ENCODE measurements at regions not wholly inside any gene's neighbourhood (a gene's known extent, or its start where the extent isn't known, plus 50 kb on each side); places are given as distances from the start of the nearest gene placed in this dataset.
"Not testable (repeated sequence)": the region's sequence is repeated elsewhere in the genome, so short reads cannot be mapped to it uniquely, and the experiment has no call there.

DNA sequence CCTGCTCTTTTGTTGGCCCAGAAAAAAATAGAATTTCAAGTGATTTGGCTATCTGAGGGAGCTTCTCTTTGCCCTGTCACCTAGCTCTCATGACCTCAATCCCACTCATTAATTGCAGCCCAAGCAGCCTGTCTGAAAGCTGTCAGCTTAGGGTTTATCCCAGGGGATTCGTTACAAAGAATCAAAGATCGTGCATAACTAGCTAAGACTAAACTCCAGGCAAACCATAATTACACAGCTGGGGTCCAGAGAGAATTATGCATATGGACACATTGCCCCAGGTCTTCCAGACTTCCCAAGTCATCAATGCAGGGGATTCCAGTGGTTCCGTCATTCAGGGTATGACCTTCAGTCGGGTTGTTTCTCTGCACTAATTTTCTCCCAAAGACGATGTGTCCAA, 91.6 kb upstream of the CBLB start:
- no peak for ATAC-seq
- Mint-ChIP-seq H3K4me3 (no peak overlapping the region), H3K4me1 (no peaks in the 10 kb centered on the region), H3K27ac (no peak overlapping the region), H3K27me3 (no peaks in the 10 kb centered on the region), H3K9me3 (no peaks in the 10 kb centered on the region), H3K36me3 (no peaks in the 10 kb centered on the region)

- H3K4me3 Mint-ChIP-seq = no peak overlapping the region
Observed at GRCh38 chr3:105963161-105963560, 94.3 kb upstream of the CBLB start.

GRCh38 chr3:105965384-105965783, 96.6 kb upstream of the CBLB start:
- no peaks in the 10 kb centered on the region for H3K9me3 Mint-ChIP-seq
- ATAC-seq = no peak
- no peaks in the 10 kb centered on the region for H3K4me1 Mint-ChIP-seq
- no peaks in the 10 kb centered on the region for H3K27me3 Mint-ChIP-seq
- no peak overlapping the region for H3K27ac Mint-ChIP-seq
- H3K4me3 Mint-ChIP-seq = no peak overlapping the region
- H3K36me3 Mint-ChIP-seq = no peaks in the 10 kb centered on the region

More at GRCh38 chr3:105963161-105963560, 94.3 kb upstream of the CBLB start:
- H3K4me1 Mint-ChIP-seq = no peaks in the 10 kb centered on the region
- H3K36me3 Mint-ChIP-seq = no peaks in the 10 kb centered on the region
- no peaks in the 10 kb centered on the region for H3K27me3 Mint-ChIP-seq
- no peak for ATAC-seq
- no peaks in the 10 kb centered on the region for H3K9me3 Mint-ChIP-seq
- H3K27ac Mint-ChIP-seq = no peak overlapping the region

- peaks cover 12% of the 10 kb centered on the region for H3K9me3 Mint-ChIP-seq
- H3K4me3 Mint-ChIP-seq = no peak overlapping the region
- H3K27me3 Mint-ChIP-seq = no peaks in the 10 kb centered on the region
- peaks cover 7% of the 10 kb centered on the region for H3K36me3 Mint-ChIP-seq
- no peaks in the 10 kb centered on the region for H3K4me1 Mint-ChIP-seq
- no peak overlapping the region for H3K27ac Mint-ChIP-seq
- no peak for ATAC-seq
Observed at GRCh38 chr3:105967117-105967516, 98.3 kb upstream of the CBLB start.

GRCh38 chr3:105970283-105970682, 101.5 kb upstream of the CBLB start:
- peaks cover 9% of the 10 kb centered on the region for H3K36me3 Mint-ChIP-seq
- no peak overlapping the region for H3K4me3 Mint-ChIP-seq
- ATAC-seq = no peak
- H3K4me1 Mint-ChIP-seq = no peaks in the 10 kb centered on the region
- no peak overlapping the region for H3K27ac Mint-ChIP-seq
- no peaks in the 10 kb centered on the region for H3K27me3 Mint-ChIP-seq
- H3K9me3 Mint-ChIP-seq = peaks cover 15% of the 10 kb centered on the region

GRCh38 chr3:105972069-105972468, 103.3 kb upstream of the CBLB start:
- Mint-ChIP-seq H3K4me1 (no peaks in the 10 kb centered on the region), H3K27ac (no peak overlapping the region), H3K9me3 (peaks cover 15% of the 10 kb centered on the region), H3K4me3 (no peak overlapping the region), H3K27me3 (no peaks in the 10 kb centered on the region), H3K36me3 (peaks cover 9% of the 10 kb centered on the region)
- ATAC-seq = no peak

DNA sequence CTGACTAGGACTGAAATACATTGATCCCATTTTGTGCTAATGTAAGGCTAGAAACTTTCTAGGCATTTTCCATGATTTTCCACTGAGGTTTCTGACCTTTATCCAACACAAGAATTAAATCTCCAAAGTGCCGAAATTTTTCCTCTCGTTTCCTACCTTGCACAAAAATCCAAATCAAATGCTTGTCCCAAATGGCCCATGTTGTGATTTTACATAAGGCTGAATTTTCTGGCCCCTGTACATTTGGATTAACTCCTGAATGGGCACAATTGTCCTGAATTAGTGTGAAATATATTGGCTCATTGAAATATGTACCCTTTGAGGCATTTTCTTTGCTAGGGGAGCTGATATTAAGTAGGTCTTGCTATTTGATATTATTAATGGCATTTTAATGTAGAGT, 105.6 kb upstream of the CBLB start:
- H3K27ac Mint-ChIP-seq = no peak overlapping the region

GRCh38 chr3:105976196-105976595, 107.4 kb upstream of the CBLB start:
- no peak overlapping the region for H3K4me3 Mint-ChIP-seq
- no peak for ATAC-seq
- H3K27ac Mint-ChIP-seq = no peak overlapping the region
- peaks cover 11% of the 10 kb centered on the region for H3K9me3 Mint-ChIP-seq
- H3K36me3 Mint-ChIP-seq = peaks cover 9% of the 10 kb centered on the region
- no peaks in the 10 kb centered on the region for H3K4me1 Mint-ChIP-seq
- H3K27me3 Mint-ChIP-seq = no peaks in the 10 kb centered on the region

More for the DNA sequence above, 105.6 kb upstream of the CBLB start:
- no peaks in the 10 kb centered on the region for H3K4me1 Mint-ChIP-seq
- no peak for ATAC-seq
- peaks cover 9% of the 10 kb centered on the region for H3K36me3 Mint-ChIP-seq
- peaks cover 15% of the 10 kb centered on the region for H3K9me3 Mint-ChIP-seq
- no peak overlapping the region for H3K4me3 Mint-ChIP-seq
- no peaks in the 10 kb centered on the region for H3K27me3 Mint-ChIP-seq

DNA sequence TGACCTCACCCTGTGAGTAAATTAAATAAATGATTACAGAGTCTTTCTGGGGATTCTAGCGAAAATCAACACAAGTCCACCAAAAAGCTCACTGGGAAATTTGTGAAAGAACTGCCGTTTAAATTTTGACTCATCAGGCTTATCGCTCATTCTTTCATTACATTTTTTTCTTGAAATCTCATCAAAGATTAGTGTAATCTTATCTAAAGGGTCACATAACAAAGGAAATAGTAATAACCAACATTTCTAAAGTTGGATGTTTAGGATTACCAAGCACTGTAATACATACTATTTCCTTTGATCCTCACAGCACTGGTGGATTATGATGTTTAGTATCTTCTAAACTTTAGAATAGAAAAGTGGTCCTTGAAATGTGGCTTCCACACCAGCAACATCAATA, 111.1 kb upstream of the CBLB start:
- H3K4me3 Mint-ChIP-seq = no peak overlapping the region
- H3K36me3 Mint-ChIP-seq = no peaks in the 10 kb centered on the region
- H3K4me1 Mint-ChIP-seq = no peaks in the 10 kb centered on the region
- H3K27ac Mint-ChIP-seq = no peak overlapping the region
- peaks cover 6% of the 10 kb centered on the region for H3K9me3 Mint-ChIP-seq
- no peaks in the 10 kb centered on the region for H3K27me3 Mint-ChIP-seq
- ATAC-seq = no peak

DNA sequence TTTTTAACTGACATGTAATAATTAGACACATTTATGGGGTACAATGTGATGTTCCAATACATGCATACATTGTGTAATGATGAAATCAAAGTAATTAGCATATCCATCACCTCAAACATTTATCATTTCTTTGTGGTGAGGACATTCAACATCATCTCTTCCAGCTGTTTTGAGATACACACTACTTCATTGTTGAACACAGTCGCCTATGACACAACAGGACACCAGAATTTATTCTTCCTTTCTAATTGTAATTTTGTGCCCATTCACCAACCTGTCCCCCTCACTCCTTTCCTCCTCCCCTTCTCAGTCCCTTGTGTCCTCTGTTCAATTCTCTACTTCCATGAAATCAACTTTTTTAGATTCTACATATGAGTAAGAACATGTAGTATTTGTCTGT, 113.4 kb upstream of the CBLB start:
- H3K4me3 Mint-ChIP-seq = no peak overlapping the region
- no peak for ATAC-seq

DNA sequence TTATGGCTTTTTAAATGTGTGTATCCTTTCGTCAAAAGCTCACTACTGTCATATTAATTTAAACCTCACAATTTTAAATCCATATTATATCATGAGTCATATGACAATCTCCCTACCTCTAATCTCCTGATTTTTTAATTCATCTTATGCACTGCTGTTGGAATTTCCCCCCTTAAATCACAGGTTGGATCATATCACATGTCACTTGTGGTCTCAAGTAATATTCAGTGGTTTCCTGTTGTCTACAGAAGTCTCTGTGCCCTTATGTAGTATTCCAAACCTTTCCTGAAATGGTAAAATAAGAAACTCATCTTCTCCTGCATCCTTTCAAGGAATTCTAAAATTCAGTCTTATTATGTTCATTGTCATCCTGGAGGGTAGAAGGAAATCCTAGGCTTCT, 116.0 kb upstream of the CBLB start:
- Mint-ChIP-seq H3K4me3 (no peak overlapping the region), H3K36me3 (no peaks in the 10 kb centered on the region), H3K4me1 (peaks cover 19% of the 10 kb centered on the region), H3K27ac (no peak overlapping the region), H3K9me3 (peaks cover 9% of the 10 kb centered on the region), H3K27me3 (no peaks in the 10 kb centered on the region)
- no peak for ATAC-seq

More for the DNA sequence above, 113.4 kb upstream of the CBLB start:
- H3K36me3 Mint-ChIP-seq = no peaks in the 10 kb centered on the region
- H3K27me3 Mint-ChIP-seq = no peaks in the 10 kb centered on the region
- peaks cover 6% of the 10 kb centered on the region for H3K9me3 Mint-ChIP-seq
- H3K27ac Mint-ChIP-seq = no peak overlapping the region
- H3K4me1 Mint-ChIP-seq = no peaks in the 10 kb centered on the region

DNA sequence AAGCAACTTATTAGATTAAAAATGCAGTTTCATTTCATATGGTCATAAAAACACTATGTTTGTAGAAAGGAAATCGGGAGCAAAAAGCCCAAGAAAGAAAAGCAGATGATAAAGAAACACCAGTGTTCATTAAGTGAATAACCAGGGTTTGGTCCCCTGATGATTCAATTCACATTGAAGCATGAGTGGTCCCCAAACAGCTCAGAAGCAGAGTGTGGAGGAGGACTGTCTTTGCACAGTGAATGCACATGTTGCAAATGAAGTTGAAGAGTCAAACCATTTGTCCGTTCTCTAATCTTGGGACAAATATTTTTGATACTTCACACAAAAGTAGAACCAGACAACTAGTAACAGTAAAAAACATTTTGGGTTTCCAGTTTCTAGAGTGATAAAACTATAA, 117.5 kb upstream of the CBLB start:
- not testable (repeated sequence) for ATAC-seq, H3K27ac Mint-ChIP-seq, H3K4me3 Mint-ChIP-seq, H3K27me3 Mint-ChIP-seq, H3K36me3 Mint-ChIP-seq
- peaks cover 15% of the 10 kb centered on the region for H3K9me3 Mint-ChIP-seq
- peaks cover 19% of the 10 kb centered on the region for H3K4me1 Mint-ChIP-seq

DNA sequence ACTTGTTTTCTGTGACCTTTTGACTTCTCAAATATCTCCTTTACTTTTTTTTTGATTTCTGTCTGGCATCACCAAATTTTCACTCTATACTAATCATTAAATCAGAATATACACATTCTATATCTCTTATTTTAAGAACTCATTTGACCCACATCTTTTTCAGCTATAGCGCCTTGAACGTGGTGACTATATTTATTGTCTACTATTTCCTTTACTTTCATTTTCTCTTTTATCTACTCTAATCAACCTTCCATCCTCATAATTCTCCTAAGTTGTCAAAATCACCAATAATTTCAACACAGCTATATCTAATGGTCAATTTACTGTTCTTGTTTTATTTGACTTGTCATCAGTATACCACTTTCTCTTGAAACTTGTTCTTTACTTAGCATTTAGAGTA, 119.0 kb upstream of the CBLB start:
- Mint-ChIP-seq H3K36me3 (peaks cover 4% of the 10 kb centered on the region), H3K4me1 (peaks cover 19% of the 10 kb centered on the region), H3K9me3 (peaks cover 17% of the 10 kb centered on the region), H3K27ac (no peak overlapping the region), H3K4me3 (peak overlapping the region; percentile 42), H3K27me3 (no peaks in the 10 kb centered on the region)
- no peak for ATAC-seq

DNA sequence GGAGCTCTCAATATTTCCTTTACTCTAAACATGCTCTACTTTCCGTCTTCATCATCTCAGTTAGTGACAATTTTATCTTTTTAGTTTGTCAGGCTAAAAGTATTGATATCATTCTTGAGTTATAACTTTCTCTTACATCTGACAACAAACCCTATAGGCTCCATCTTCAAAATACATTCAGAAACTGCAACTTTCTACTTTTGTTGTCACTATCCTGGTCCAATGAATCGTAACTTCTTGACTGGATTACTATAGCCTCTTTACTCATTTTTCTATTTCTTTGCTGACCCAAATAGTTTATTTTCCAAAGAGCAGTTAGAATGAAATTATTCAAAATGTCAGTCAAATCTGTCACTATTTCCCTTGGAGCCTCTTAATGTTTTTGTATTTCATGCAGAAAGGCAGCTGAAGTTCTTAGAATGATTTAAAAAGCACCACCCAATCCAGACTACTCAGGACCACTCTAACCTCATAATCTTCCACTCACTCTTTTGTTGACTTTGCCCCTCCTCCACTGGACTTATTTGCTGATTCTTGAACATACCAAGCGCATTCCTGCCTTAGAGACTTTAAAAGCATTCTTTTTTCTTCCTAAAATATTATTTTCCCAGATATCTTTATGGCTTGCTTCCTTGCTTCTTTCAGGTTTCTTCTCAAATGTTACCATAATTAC, 119.9 kb upstream of the CBLB start:
- Mint-ChIP-seq H3K9me3 (peaks cover 17% of the 10 kb centered on the region), H3K36me3 (peaks cover 4% of the 10 kb centered on the region), H3K4me1 (peaks cover 19% of the 10 kb centered on the region), H3K27ac (no peak overlapping the region), H3K4me3 (peak overlapping the region; percentile 16), H3K27me3 (no peaks in the 10 kb centered on the region)
- ATAC-seq = no peak

DNA sequence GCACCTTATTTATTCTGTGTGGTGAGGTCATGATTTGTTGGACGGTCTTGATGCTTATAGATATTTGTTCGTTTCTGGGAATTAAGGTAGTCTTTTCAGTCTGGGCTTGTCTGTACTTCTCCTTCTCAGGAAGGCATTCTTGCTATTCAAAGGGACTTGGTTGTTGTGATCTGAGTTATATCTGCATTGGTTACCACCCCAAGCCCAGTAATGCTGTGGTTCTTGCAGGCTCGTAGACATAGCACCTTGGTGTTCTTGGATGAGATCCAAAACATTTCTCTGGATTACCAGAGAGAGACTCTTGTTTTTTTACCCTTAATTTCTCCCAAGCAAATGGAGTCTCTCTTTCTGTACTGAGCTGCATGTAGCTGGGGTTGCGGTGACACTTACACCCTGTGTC, 128.0 kb upstream of the CBLB start:
- H3K36me3 Mint-ChIP-seq = peaks cover 11% of the 10 kb centered on the region
- peaks cover 10% of the 10 kb centered on the region for H3K9me3 Mint-ChIP-seq
- H3K27me3 Mint-ChIP-seq = no peaks in the 10 kb centered on the region
- no peak overlapping the region for H3K4me3 Mint-ChIP-seq
- ATAC-seq = no peak
- no peaks in the 10 kb centered on the region for H3K4me1 Mint-ChIP-seq
- no peak overlapping the region for H3K27ac Mint-ChIP-seq

- Mint-ChIP-seq H3K4me1 (no peaks in the 10 kb centered on the region), H3K9me3 (peaks cover 9% of the 10 kb centered on the region), H3K27ac (no peak overlapping the region), H3K27me3 (no peaks in the 10 kb centered on the region), H3K4me3 (no peak overlapping the region), H3K36me3 (peaks cover 10% of the 10 kb centered on the region)
- ATAC-seq = no peak
Observed at GRCh38 chr3:105997466-105997799, 128.6 kb upstream of the CBLB start.
